PC-3 (cell line): ENCODE measurements at regions not wholly inside any gene's neighbourhood (a gene's known extent, or its start where the extent isn't known, plus 50 kb on each side); places are given as distances from the start of the nearest gene placed in this dataset.

ENCODE experiments used
- ATAC-seq: fragments of 200-7000 bp; cut with Tn5 transposase; 2 replicates; pipeline ENCODE4 v1.9.1; 2020; ENCODE audit warnings: mild to moderate bottlenecking, moderate library complexity
- BruUV-seq: library from RNA; stranded (reverse); fragments of 400-500 nt; replicated peaks from 2 replicates; lab custom pipeline; 2021; lab: Mats Ljungman, UMichigan
- CTCF ChIA-PET: fragments of 300-600 bp; sonication (Branson Sonifier 250); formaldehyde crosslinking; loops from one replicate; lab custom pipeline; 2022; ENCODE audit warnings: antibody characterized with exemption; lab: Charles Lee
- POLR2A ChIA-PET: fragments of 300-600 bp; sonication (Branson Sonifier 250); formaldehyde crosslinking; loops from one replicate; lab custom pipeline; 2022; ENCODE audit warnings: antibody characterized with exemption; ENCODE audit not compliant: unreplicated experiment; lab: Charles Lee
- DNase-seq: peaks from one replicate; pipeline ENCODE4 v3.0.0-alpha.2; 2015
- H2AFZ ChIP-seq: fragments of 300-600 bp; sonication (generic); 2 replicates; pipeline ENCODE4 v1.6.0; 2016; ENCODE audit warnings: antibody characterized with exemption, low read length
- H3F3A ChIP-seq: fragments of 300-600 bp; sonication (generic); one replicate; pipeline ENCODE4 v1.6.0; 2017; ENCODE audit warnings: antibody characterized with exemption, low read length, control low read depth, mild to moderate bottlenecking; ENCODE audit not compliant: unreplicated experiment
- H3K27ac ChIP-seq: fragments of 300-600 bp; sonication (generic); 2 replicates; pipeline ENCODE4 v1.5.1; 2016; ENCODE audit warnings: mild to moderate bottlenecking, low read length
- H3K27me3 ChIP-seq: fragments of 300-600 bp; sonication (generic); 2 replicates; pipeline ENCODE4 v1.6.1; 2016; ENCODE audit warnings: low read length, mixed read lengths
- H3K36me3 ChIP-seq: fragments of 300-600 bp; sonication (generic); 2 replicates; pipeline ENCODE4 v1.6.1; 2016; ENCODE audit warnings: low read depth, mixed run types, low read length, mixed read lengths
- H3K4me1 ChIP-seq: fragments of 300-600 bp; sonication (generic); 2 replicates; pipeline ENCODE4 v1.5.1; 2016; ENCODE audit warnings: low read length; ENCODE audit not compliant: insufficient read depth
- H3K4me2 ChIP-seq: fragments of 300-600 bp; sonication (generic); 2 replicates; pipeline ENCODE4 v1.6.0; 2016; ENCODE audit warnings: low read length
- H3K4me3 ChIP-seq: fragments of 300-600 bp; sonication (generic); 2 replicates; pipeline ENCODE4 v1.5.1; 2016; ENCODE audit warnings: mild to moderate bottlenecking, low read length, mixed read lengths
- H3K79me2 ChIP-seq: fragments of 300-600 bp; sonication (generic); 2 replicates; pipeline ENCODE4 v1.6.1; 2017; ENCODE audit warnings: low read length, mixed read lengths
- H3K9ac ChIP-seq: fragments of 300-600 bp; sonication (generic); 2 replicates; pipeline ENCODE4 v1.6.0; 2016; ENCODE audit warnings: mild to moderate bottlenecking, low read length
- H3K9me2 ChIP-seq: fragments of 300-600 bp; sonication (generic); replicated peaks from 2 replicates; pipeline ENCODE4 v1.6.1; 2016; ENCODE audit warnings: mixed run types, low read length, mixed read lengths
- H3K9me3 ChIP-seq: fragments of 300-600 bp; sonication (generic); 2 replicates; pipeline ENCODE4 v1.6.1; 2016; ENCODE audit warnings: low read length, mixed read lengths
- H4K20me1 ChIP-seq: fragments of 300-600 bp; sonication (generic); 2 replicates; pipeline ENCODE4 v1.6.1; 2016; ENCODE audit warnings: low read length, mixed read lengths
- EZH2 ChIP-seq: fragments of 300-600 bp; sonication (generic); IDR thresholded peaks from one replicate; pipeline ENCODE4 v1.6.1; 2017; ENCODE audit warnings: antibody characterized with exemption, mild to moderate bottlenecking, low read length; ENCODE audit not compliant: unreplicated experiment
- EZH2phosphoT487 ChIP-seq: fragments of 300-600 bp; sonication (generic); IDR thresholded peaks from 2 replicates; pipeline ENCODE4 v1.6.1; 2018; ENCODE audit warnings: mild to moderate bottlenecking, antibody characterized with exemption, low read length, borderline replicate concordance
- intact Hi-C: fragments of 100-400 bp; cut with micrococcal nuclease; formaldehyde crosslinking; loops from 2 replicates; pipeline ENCODE4 v1.9.0; 2023
- TF ChIP-seq, protein P1 (sequence below): fragments of 300-600 bp; sonication (generic); conservative IDR thresholded peaks from 2 replicates; pipeline ENCODE4 v1.5.1; 2017; ENCODE audit warnings: antibody characterized with exemption, low read depth, mild to moderate bottlenecking, low read length

- H2AFZ ChIP-seq = no peak overlapping the region
- H3K9ac ChIP-seq = no peak overlapping the region
- DNase-seq = no peak
- H3K36me3 ChIP-seq = no peaks in the 10 kb centered on the region
- ATAC-seq = no peak
- no peaks in the 10 kb centered on the region for H3K9me3 ChIP-seq
- BruUV-seq = no TSS peak
- H3K9me2 ChIP-seq = no peaks in the 10 kb centered on the region
- no peak overlapping the region for H3K4me3 ChIP-seq
- H3K79me2 ChIP-seq = no peaks in the 10 kb centered on the region
- H3K4me2 ChIP-seq = no peak overlapping the region
- H3K27me3 ChIP-seq = no peaks in the 10 kb centered on the region
- POLR2A ChIA-PET = no interaction called here
- intact Hi-C loops = no loop called here
- no peak overlapping the region for H3K27ac ChIP-seq
- TF ChIP-seq EZH2phosphoT487 = no peak
- no peak for TF ChIP-seq EZH2
- TF ChIP-seq, protein P1, sequence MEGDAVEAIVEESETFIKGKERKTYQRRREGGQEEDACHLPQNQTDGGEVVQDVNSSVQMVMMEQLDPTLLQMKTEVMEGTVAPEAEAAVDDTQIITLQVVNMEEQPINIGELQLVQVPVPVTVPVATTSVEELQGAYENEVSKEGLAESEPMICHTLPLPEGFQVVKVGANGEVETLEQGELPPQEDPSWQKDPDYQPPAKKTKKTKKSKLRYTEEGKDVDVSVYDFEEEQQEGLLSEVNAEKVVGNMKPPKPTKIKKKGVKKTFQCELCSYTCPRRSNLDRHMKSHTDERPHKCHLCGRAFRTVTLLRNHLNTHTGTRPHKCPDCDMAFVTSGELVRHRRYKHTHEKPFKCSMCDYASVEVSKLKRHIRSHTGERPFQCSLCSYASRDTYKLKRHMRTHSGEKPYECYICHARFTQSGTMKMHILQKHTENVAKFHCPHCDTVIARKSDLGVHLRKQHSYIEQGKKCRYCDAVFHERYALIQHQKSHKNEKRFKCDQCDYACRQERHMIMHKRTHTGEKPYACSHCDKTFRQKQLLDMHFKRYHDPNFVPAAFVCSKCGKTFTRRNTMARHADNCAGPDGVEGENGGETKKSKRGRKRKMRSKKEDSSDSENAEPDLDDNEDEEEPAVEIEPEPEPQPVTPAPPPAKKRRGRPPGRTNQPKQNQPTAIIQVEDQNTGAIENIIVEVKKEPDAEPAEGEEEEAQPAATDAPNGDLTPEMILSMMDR = no peak
- CTCF ChIA-PET = no interaction called here
- H3F3A ChIP-seq = no peaks in the 10 kb centered on the region
- no peaks in the 10 kb centered on the region for H4K20me1 ChIP-seq
- no peaks in the 10 kb centered on the region for H3K4me1 ChIP-seq
These were observed 1173.1 kb downstream of the UQCRFS1 start for GRCh38 chr19:28039677-28040381.

GRCh38 chr19:28037186-28037585 is 1175.8 kb downstream of the UQCRFS1 start:
- no peaks in the 10 kb centered on the region for H3K27me3 ChIP-seq
- DNase-seq (no peak), ATAC-seq (no peak)
- no peaks in the 10 kb centered on the region for H3K36me3 ChIP-seq
- H4K20me1 ChIP-seq = no peaks in the 10 kb centered on the region
- no peaks in the 10 kb centered on the region for H3F3A ChIP-seq
- CTCF ChIA-PET = no interaction called here
- no peak overlapping the region for H3K4me2 ChIP-seq
- no peak overlapping the region for H2AFZ ChIP-seq
- no peaks in the 10 kb centered on the region for H3K9me2 ChIP-seq
- intact Hi-C loops = no loop called here
- no peak overlapping the region for H3K27ac ChIP-seq
- H3K4me1 ChIP-seq = no peaks in the 10 kb centered on the region
- no peak overlapping the region for H3K9ac ChIP-seq
- no peaks in the 10 kb centered on the region for H3K9me3 ChIP-seq
- H3K4me3 ChIP-seq = no peak overlapping the region
- POLR2A ChIA-PET = no interaction called here
- no peak for TF ChIP-seq EZH2
- no peak for TF ChIP-seq EZH2phosphoT487
- TF ChIP-seq, protein P1 = no peak
- no peaks in the 10 kb centered on the region for H3K79me2 ChIP-seq
- BruUV-seq = no TSS peak

DNA sequence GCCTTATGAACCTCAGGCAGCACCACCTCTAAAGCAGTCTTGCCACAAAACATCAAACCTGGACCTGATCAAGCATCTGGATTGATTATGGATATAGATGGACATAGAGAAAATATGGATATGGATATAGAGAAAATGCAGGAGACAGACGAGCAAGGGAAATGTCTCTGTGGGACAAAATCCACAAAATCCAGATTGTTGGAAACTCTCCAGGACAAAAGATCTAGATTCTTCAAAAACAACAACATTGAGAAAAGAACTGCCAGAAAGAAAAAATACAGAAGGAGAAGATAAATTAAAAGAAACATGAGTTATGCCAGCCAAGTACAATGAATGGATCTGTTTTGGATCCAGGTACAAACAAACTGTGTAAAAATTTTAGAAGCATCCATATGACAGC is 1176.5 kb downstream of the UQCRFS1 start:
- Histone ChIP-seq H3K79me2 (no peaks in the 10 kb centered on the region), H3K9ac (no peak overlapping the region), H3K36me3 (no peaks in the 10 kb centered on the region), H3K27ac (no peak overlapping the region), H3K9me2 (no peaks in the 10 kb centered on the region), H3F3A (no peaks in the 10 kb centered on the region), H3K4me1 (no peaks in the 10 kb centered on the region), H4K20me1 (no peaks in the 10 kb centered on the region), H2AFZ (no peak overlapping the region), H3K4me2 (no peak overlapping the region), H3K4me3 (no peak overlapping the region), H3K27me3 (no peaks in the 10 kb centered on the region), H3K9me3 (no peaks in the 10 kb centered on the region)
- ATAC-seq (no peak), DNase-seq (no peak)
- POLR2A ChIA-PET = no interaction called here
- TF ChIP-seq EZH2phosphoT487 = no peak
- TF ChIP-seq, protein P1 = no peak
- no peak for TF ChIP-seq EZH2
- no TSS peak for BruUV-seq
- intact Hi-C loops = no loop called here
- CTCF ChIA-PET = no interaction called here
